ENCODE measurements at regions not wholly inside any gene's neighbourhood (a gene's known extent, or its start where the extent isn't known, plus 50 kb on each side); places are given as distances from the start of the nearest gene placed in this dataset.

DNA sequence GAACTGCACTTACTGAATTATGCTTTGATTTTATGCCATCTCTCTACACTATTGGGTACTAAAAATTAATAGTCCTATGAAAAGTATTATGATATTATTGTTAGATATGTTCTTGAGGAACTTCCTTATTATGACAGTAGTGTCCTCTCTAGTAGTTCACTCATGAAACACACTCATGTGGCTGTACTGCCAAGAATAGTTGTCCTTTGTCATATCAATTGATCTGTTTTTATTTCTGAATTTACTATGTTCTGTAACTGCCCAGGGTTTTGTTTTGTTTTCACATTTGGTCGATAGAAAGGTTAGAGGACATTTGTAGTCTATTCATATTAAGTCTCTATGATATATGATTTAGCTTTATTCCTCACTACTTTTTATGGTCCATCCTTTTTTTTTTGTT, 215.2 kb downstream of the PPARGC1A start:
- intact Hi-C loops (cut with DNase I) = loop anchor here (5.0 kb wide), 1 partner anchor 227 kb away; no protein-coding TSS in a partner anchor
- TF ChIP-seq POLR2AphosphoS5 (IDR thresholded peaks at IDR 0.05) (no peak), POLR2A (IDR thresholded peaks at IDR 0.05; ENCODE audit: low read depth) (no peak), EP300 (IDR thresholded peaks at IDR 0.05) (no peak)
- TF ChIP-seq, protein P1, sequence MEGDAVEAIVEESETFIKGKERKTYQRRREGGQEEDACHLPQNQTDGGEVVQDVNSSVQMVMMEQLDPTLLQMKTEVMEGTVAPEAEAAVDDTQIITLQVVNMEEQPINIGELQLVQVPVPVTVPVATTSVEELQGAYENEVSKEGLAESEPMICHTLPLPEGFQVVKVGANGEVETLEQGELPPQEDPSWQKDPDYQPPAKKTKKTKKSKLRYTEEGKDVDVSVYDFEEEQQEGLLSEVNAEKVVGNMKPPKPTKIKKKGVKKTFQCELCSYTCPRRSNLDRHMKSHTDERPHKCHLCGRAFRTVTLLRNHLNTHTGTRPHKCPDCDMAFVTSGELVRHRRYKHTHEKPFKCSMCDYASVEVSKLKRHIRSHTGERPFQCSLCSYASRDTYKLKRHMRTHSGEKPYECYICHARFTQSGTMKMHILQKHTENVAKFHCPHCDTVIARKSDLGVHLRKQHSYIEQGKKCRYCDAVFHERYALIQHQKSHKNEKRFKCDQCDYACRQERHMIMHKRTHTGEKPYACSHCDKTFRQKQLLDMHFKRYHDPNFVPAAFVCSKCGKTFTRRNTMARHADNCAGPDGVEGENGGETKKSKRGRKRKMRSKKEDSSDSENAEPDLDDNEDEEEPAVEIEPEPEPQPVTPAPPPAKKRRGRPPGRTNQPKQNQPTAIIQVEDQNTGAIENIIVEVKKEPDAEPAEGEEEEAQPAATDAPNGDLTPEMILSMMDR (IDR thresholded peaks at IDR 0.05) = no peak
- no peak for DNase-seq (ENCODE audit: extremely low spot score)
- Histone ChIP-seq H3K27me3 (no peaks in the 10 kb centered on the region), H3K36me3 (no peaks in the 10 kb centered on the region), H3K9me3 (no peaks in the 10 kb centered on the region), H3K4me3 (no peak overlapping the region), H3K27ac (replicated peaks in 1 of 4) (no peak overlapping the region), H3K4me1 (no peaks in the 10 kb centered on the region)
- 79% methylated on average over 1 of the region's 1 CpG for WGBS

DNA sequence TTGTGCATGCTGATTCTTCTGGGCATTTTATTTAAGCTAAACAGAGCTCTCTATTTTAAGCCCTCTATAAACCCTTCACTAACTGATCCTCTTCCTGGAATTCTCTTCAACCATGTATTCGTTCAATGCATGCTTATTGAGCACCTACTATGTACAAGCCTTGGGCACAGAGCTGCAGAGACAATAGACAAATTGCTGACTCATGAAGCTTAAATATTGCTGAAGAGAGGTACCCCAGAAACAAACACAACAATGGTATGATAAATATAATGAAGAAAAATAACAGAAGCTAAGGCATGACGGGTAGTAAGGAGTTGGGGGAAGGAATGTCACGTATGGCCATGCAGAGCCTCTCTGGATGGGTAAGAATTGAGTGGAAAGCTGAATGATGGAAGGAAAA, 222.2 kb downstream of the PPARGC1A start:
- H3K27me3 ChIP-seq = no peaks in the 10 kb centered on the region
- no peak overlapping the region for H3K27ac ChIP-seq (replicated peaks in 1 of 4)
- no peak overlapping the region for H3K4me3 ChIP-seq
- no peaks in the 10 kb centered on the region for H3K36me3 ChIP-seq
- intact Hi-C loops (cut with DNase I) = no loop called here
- H3K9me3 ChIP-seq = no peaks in the 10 kb centered on the region
- no peak for DNase-seq (ENCODE audit: extremely low spot score)
- no peaks in the 10 kb centered on the region for H3K4me1 ChIP-seq
- 81% methylated on average over 3 of the region's 3 CpGs for WGBS
- no peak for TF ChIP-seq POLR2AphosphoS5 (IDR thresholded peaks at IDR 0.05)
- TF ChIP-seq, protein P1 (IDR thresholded peaks at IDR 0.05) = no peak
- TF ChIP-seq POLR2A (IDR thresholded peaks at IDR 0.05; ENCODE audit: low read depth) = no peak
- no peak for TF ChIP-seq EP300 (IDR thresholded peaks at IDR 0.05)

DNA sequence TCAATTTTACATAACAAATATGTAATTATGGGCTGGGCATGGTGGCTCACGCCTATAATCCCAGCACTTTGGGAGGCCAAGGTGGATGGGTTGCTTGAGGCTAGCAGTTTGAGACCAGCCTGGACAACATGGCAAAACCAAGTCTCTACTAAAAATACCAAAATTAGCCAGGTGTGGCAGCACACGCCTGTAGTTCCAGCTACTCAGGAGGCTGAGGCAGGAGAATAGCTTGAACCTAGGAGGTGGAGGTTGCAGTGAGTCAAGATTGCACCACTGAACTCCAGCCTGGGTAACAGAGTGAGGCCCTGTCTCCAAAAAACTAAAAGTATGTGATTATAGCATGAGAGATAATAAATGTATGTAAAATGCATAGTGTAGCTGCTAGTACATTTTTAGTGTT, 229.0 kb downstream of the PPARGC1A start:
- WGBS = 92% methylated on average over 2 of the region's 2 CpGs
- Histone ChIP-seq H3K27ac (replicated peaks in 1 of 4) (no peak overlapping the region), H3K4me1 (no peaks in the 10 kb centered on the region), H3K36me3 (no peaks in the 10 kb centered on the region), H3K27me3 (no peaks in the 10 kb centered on the region), H3K4me3 (no peak overlapping the region), H3K9me3 (peaks cover 0 to 1% (median 0%) of the 10 kb centered on the region in 4 donors)
- DNase-seq (ENCODE audit: extremely low spot score) = no peak
- intact Hi-C loops (cut with DNase I) = no loop called here
- TF ChIP-seq EP300 (IDR thresholded peaks at IDR 0.05) (no peak), POLR2AphosphoS5 (IDR thresholded peaks at IDR 0.05) (no peak), POLR2A (IDR thresholded peaks at IDR 0.05; ENCODE audit: low read depth) (no peak)
- TF ChIP-seq, protein P1 (IDR thresholded peaks at IDR 0.05) = no peak

DNA sequence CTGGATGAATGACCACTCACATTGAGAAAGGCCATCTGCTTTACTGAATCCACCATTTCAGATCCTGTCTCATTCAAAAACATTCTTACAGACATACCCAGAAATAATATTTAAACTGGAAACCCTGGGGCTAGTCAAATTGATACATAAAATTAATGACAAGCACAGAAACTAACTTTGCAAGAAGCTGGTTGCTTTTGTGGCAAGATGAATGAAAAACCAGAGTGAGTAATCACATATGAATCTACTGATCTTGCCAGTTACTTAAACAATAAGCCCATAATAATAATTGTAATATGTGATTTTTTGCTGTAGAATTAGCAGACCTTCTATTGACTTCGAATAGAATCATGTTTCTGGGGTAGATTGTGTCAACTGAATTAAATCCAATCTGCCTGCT, 235.1 kb downstream of the PPARGC1A start:
- Histone ChIP-seq H3K27ac (replicated peaks in 1 of 4) (no peak overlapping the region), H3K9me3 (peaks cover 0 to 13% (median 0%) of the 10 kb centered on the region in 4 donors), H3K27me3 (no peaks in the 10 kb centered on the region), H3K36me3 (no peaks in the 10 kb centered on the region), H3K4me3 (no peak overlapping the region), H3K4me1 (no peaks in the 10 kb centered on the region)
- 87% methylated on average over 1 of the region's 1 CpG for WGBS
- TF ChIP-seq, protein P1 (IDR thresholded peaks at IDR 0.05) = no peak
- TF ChIP-seq POLR2A (IDR thresholded peaks at IDR 0.05; ENCODE audit: low read depth) = no peak
- no peak for TF ChIP-seq EP300 (IDR thresholded peaks at IDR 0.05)
- no peak for TF ChIP-seq POLR2AphosphoS5 (IDR thresholded peaks at IDR 0.05)
- DNase-seq (ENCODE audit: extremely low spot score) = no peak
- intact Hi-C loops (cut with DNase I) = no loop called here

Measured in esophagus muscularis mucosa (tissue), 4 donors.